ENCODE measurements at regions not wholly inside any gene's neighbourhood (a gene's known extent, or its start where the extent isn't known, plus 50 kb on each side); places are given as distances from the start of the nearest gene placed in this dataset.

DNA sequence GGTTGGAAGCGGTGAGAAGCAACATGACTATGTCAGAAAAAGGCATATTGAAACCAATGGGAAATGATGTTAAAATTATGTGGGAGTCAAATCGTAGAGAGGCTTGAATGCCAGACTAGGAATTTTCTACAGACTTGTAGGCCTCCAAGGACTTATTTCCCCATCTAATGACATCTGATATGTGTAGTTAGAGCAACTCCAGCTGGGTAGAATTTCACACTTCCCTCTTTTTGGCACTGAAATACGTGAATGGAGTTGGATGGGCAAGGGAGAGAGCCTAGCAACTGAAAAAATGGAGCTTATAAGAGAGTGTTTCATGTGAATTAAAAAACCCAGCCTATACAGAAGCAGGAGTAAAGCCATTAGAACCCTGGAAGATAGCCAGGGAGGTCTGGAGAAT lies 304.2 kb downstream of the INSC start:
- TF ChIP-seq CTCF (conservative IDR thresholded peaks at IDR 0.05; ENCODE audit: low read depth in 2 of 2) (no peak), POLR2AphosphoS5 (IDR thresholded peaks at IDR 0.05; ENCODE audit: low read depth) (no peak), CREB1 (CRISPR knock-in tag; IDR thresholded peaks at IDR 0.05; ENCODE audit: low read depth) (no peak), EZH2 (IDR thresholded peaks at IDR 0.05; ENCODE audit: low read depth, unreplicated experiment) (no peak), JUNB (IDR thresholded peaks at IDR 0.05; ENCODE audit: unreplicated experiment) (no peak), EZH2phosphoT487 (IDR thresholded peaks at IDR 0.05; ENCODE audit: unreplicated experiment) (no peak), STAT1 (IDR thresholded peaks at IDR 0.05; ENCODE audit: unreplicated experiment) (no peak), ZNF462 (CRISPR knock-in tag; IDR thresholded peaks at IDR 0.05) (no peak), ZNF331 (CRISPR knock-in tag; IDR thresholded peaks at IDR 0.05; ENCODE audit: low read depth) (no peak), ZNF114 (CRISPR knock-in tag; IDR thresholded peaks at IDR 0.05) (no peak), NANOG (IDR thresholded peaks at IDR 0.05; ENCODE audit: borderline replicate concordance) (no peak), ETS1 (IDR thresholded peaks at IDR 0.05) (no peak)
- TF ChIP-seq, protein P1, sequence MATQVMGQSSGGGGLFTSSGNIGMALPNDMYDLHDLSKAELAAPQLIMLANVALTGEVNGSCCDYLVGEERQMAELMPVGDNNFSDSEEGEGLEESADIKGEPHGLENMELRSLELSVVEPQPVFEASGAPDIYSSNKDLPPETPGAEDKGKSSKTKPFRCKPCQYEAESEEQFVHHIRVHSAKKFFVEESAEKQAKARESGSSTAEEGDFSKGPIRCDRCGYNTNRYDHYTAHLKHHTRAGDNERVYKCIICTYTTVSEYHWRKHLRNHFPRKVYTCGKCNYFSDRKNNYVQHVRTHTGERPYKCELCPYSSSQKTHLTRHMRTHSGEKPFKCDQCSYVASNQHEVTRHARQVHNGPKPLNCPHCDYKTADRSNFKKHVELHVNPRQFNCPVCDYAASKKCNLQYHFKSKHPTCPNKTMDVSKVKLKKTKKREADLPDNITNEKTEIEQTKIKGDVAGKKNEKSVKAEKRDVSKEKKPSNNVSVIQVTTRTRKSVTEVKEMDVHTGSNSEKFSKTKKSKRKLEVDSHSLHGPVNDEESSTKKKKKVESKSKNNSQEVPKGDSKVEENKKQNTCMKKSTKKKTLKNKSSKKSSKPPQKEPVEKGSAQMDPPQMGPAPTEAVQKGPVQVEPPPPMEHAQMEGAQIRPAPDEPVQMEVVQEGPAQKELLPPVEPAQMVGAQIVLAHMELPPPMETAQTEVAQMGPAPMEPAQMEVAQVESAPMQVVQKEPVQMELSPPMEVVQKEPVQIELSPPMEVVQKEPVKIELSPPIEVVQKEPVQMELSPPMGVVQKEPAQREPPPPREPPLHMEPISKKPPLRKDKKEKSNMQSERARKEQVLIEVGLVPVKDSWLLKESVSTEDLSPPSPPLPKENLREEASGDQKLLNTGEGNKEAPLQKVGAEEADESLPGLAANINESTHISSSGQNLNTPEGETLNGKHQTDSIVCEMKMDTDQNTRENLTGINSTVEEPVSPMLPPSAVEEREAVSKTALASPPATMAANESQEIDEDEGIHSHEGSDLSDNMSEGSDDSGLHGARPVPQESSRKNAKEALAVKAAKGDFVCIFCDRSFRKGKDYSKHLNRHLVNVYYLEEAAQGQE (IDR thresholded peaks at IDR 0.05; ENCODE audit: unreplicated experiment) = no peak
